ENCODE measurements at regions not wholly inside any gene's neighbourhood (a gene's known extent, or its start where the extent isn't known, plus 50 kb on each side); places are given as distances from the start of the nearest gene placed in this dataset.

DNA sequence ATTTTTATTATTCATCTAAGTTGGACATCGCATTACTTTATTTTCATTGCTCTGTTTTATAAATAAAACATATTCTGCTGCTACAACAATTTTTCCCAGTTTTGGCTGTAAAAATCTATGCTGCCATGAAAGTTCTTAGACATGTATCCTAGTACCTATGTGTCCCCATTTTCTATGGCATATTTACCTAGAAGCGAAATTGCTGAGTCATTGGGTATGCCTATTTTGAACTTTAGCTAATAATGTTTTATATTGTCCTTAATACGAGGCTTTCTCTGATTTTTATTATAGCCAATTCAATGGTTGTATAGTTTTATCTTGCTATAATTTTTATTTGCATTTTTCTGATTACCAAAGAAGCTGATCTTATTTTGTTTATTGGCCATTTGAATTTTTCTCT lies 110.5 kb upstream of the DPP10 start:
- Histone ChIP-seq H3K36me3 (ENCODE audit: low read depth) (no peaks in the 10 kb centered on the region), H3K4me3 (no peak overlapping the region), H3K9me3 (no peaks in the 10 kb centered on the region), H3K4me1 (ENCODE audit: low read depth) (no peaks in the 10 kb centered on the region)
- no peak for ATAC-seq
- TF ChIP-seq, protein P1, sequence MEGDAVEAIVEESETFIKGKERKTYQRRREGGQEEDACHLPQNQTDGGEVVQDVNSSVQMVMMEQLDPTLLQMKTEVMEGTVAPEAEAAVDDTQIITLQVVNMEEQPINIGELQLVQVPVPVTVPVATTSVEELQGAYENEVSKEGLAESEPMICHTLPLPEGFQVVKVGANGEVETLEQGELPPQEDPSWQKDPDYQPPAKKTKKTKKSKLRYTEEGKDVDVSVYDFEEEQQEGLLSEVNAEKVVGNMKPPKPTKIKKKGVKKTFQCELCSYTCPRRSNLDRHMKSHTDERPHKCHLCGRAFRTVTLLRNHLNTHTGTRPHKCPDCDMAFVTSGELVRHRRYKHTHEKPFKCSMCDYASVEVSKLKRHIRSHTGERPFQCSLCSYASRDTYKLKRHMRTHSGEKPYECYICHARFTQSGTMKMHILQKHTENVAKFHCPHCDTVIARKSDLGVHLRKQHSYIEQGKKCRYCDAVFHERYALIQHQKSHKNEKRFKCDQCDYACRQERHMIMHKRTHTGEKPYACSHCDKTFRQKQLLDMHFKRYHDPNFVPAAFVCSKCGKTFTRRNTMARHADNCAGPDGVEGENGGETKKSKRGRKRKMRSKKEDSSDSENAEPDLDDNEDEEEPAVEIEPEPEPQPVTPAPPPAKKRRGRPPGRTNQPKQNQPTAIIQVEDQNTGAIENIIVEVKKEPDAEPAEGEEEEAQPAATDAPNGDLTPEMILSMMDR (IDR thresholded peaks at IDR 0.05): no peak
- intact Hi-C loops (cut with DNase I, micrococcal nuclease): no loop called here
- DNase-seq: no peak

DNA sequence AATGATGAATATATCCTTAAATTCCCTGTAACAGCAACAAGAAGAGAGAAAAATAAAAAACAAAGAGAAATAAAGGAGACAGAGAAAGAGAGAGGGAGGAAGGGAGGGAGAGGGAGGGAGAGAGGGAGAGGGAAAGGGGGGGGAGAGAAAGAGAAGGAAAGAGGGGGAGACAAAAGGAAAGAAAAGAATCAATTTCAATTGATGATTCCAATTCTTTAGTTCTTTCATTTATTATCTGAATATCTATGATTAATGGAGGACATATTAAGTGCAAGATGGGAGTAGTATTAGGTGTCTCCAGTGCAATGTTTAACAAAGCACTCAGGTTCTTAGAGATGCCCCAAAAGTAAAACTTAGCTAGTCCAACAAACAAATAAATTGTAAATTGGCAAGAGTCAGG lies 97.2 kb upstream of the DPP10 start:
- TF ChIP-seq, protein P1 (IDR thresholded peaks at IDR 0.05): no peak
- Histone ChIP-seq H3K4me3 (no peak overlapping the region), H3K36me3 (ENCODE audit: low read depth) (no peaks in the 10 kb centered on the region), H3K4me1 (ENCODE audit: low read depth) (no peaks in the 10 kb centered on the region), H3K9me3 (no peaks in the 10 kb centered on the region)
- DNase-seq (no peak), ATAC-seq (no peak)
- intact Hi-C loops (cut with DNase I, micrococcal nuclease): no loop called here

DNA sequence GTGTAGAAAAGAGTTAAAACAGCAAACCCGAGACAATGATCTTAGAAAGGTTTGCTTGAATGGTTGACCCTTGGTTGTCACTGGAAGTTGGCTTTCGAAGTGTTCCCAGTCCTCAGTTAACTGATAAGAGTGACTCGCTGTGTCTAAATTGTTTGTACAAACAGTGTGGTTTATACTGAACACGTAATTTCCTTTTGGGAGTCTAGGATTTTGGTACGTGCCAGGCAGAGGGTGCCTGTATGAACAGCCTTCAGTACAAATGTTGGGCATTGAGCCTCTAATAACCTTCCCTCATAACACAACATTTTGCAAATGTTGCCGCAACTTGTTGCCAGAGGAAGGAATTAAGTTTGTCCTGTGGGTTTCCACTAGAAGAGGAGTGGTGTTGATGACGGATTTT lies 95.8 kb upstream of the DPP10 start:
- ATAC-seq: no peak
- Histone ChIP-seq H3K4me3 (no peak overlapping the region), H3K36me3 (ENCODE audit: low read depth) (no peaks in the 10 kb centered on the region), H3K9me3 (no peaks in the 10 kb centered on the region), H3K4me1 (ENCODE audit: low read depth) (no peaks in the 10 kb centered on the region)
- TF ChIP-seq, protein P1 (IDR thresholded peaks at IDR 0.05): no peak
- intact Hi-C loops (cut with DNase I, micrococcal nuclease): no loop called here
- DNase-seq: no peak

DNA sequence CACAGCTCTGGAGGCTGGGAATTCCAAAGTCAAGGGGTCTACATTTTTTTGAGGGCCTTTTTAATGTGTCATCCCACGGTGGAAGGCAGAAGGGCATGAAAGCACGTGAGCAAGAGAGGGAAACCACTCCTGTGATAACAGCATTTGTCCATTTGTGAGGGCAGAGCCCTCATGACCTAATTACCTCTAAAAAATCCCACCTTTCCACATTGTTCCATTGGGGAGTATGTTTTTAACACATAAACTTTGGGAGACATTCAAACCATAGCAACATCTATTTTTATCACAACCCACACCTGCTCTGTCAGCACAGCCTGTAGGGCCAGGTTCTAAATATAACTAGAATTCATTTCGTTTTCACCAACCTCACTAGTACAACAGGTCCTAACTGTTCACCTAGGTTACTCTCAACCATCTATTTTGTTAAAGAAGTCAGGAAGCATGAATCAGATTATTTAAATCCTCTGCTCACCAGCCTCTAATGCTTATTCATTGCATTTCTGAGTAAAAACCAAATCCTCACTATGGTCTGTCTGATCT lies 92.2 kb upstream of the DPP10 start:
- TF ChIP-seq, protein P1 (IDR thresholded peaks at IDR 0.05): no peak
- DNase-seq: no peak
- no peaks in the 10 kb centered on the region for H3K9me3 ChIP-seq
- H3K36me3 ChIP-seq (ENCODE audit: low read depth): no peaks in the 10 kb centered on the region
- no peak for ATAC-seq
- intact Hi-C loops (cut with DNase I, micrococcal nuclease): no loop called here
- no peak overlapping the region for H3K4me3 ChIP-seq
- H3K4me1 ChIP-seq (ENCODE audit: low read depth): no peaks in the 10 kb centered on the region

DNA sequence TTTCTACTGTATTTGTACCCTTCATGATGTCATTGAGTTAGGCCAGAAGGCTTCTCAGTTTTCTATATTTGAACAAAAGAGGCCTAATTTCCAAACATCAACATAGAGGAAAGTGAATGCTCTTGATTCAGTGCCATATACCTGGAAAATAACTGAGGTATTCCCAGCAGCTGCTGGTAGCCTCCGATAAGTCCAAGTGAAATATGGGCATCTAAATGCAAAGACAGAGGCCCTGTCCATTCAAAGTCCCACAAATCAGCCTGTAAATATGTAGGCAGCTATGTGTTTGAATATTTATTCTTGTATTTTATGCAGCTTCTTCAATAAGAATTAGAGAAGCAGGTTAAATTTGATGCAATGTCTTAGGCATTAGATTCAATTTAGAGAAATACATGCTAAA lies 89.5 kb upstream of the DPP10 start:
- Histone ChIP-seq H3K36me3 (ENCODE audit: low read depth) (no peaks in the 10 kb centered on the region), H3K4me1 (ENCODE audit: low read depth) (no peaks in the 10 kb centered on the region), H3K4me3 (no peak overlapping the region), H3K9me3 (no peaks in the 10 kb centered on the region)
- intact Hi-C loops (cut with DNase I, micrococcal nuclease): no loop called here
- TF ChIP-seq, protein P1 (IDR thresholded peaks at IDR 0.05): no peak
- ATAC-seq (no peak), DNase-seq (no peak)

DNA sequence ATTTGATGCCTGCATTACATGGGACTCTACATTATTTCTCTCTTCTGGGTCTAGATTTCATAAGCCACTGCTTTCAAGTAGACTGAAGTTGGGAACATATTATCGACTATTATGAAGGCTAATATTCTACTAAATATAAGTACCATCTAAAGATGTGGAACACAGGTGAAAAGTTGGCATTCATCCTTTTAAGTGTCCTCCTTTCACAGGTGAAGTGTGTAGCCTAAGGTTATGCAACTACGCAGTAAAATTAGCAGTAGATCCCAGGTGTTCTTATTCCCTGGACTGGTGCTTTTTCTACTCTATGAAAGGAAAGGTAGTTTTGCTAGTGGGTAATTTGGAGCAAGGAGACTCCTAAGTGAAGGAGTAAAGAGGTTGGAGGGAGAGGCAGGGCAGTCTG lies 88.2 kb upstream of the DPP10 start:
- H3K9me3 ChIP-seq: no peaks in the 10 kb centered on the region
- no peak overlapping the region for H3K4me3 ChIP-seq
- H3K4me1 ChIP-seq (ENCODE audit: low read depth): no peaks in the 10 kb centered on the region
- ATAC-seq (no peak), DNase-seq (no peak)
- H3K36me3 ChIP-seq (ENCODE audit: low read depth): no peaks in the 10 kb centered on the region
- intact Hi-C loops (cut with DNase I, micrococcal nuclease): no loop called here
- TF ChIP-seq, protein P1 (IDR thresholded peaks at IDR 0.05): no peak
